K562 (cell line): ENCODE measurements at regions not wholly inside any gene's neighbourhood (a gene's known extent, or its start where the extent isn't known, plus 50 kb on each side); places are given as distances from the start of the nearest gene placed in this dataset.

Experiments used
- ATF4 ChIP-seq: fragments of 450-650 bp; formaldehyde crosslinking; IDR thresholded peaks from 2 replicates; pipeline ENCODE4 v1.4.0; 2022; ENCODE audit warnings: mild to moderate bottlenecking, moderate library complexity
- CEBPB ChIP-seq: fragments of 450-650 bp; IDR thresholded peaks from 2 replicates; pipeline ENCODE4 v1.6.1; 2016; ENCODE audit warnings: missing genetic modification characterization, missing compliant biosample characterization
- CTCF ChIP-seq, 3 experiments: IDR thresholded peaks in 2 of 3; conservative IDR thresholded peaks in 1 of 3; 2 replicates each; pipeline ENCODE4 v1.5.1; 2011 to 2012; ENCODE audit warnings: low read length in 3 of 3, mild to moderate bottlenecking in 3 of 3, control low read depth in 2 of 3, improper control_type of control experiment in 1 of 3, inconsistent platforms in 1 of 3, low read depth in 1 of 3, mixed read lengths in 1 of 3, moderate library complexity in 1 of 3; ENCODE audit not compliant: insufficient read depth in 2 of 3
- ELF4 ChIP-seq: fragments of 450-650 bp; formaldehyde crosslinking; IDR thresholded peaks from 2 replicates; pipeline ENCODE4 v1.4.0; 2022; ENCODE audit warnings: missing genetic modification characterization
- EZH2 ChIP-seq: IDR thresholded peaks from 2 replicates; pipeline ENCODE4 v1.6.1; 2012; ENCODE audit warnings: low read depth, mild to moderate bottlenecking, inconsistent platforms, low read length, borderline replicate concordance
- MYNN ChIP-seq, 2 experiments: sonication (generic); formaldehyde crosslinking in 1 of 2; IDR thresholded peaks; 2 replicates each; pipeline versions ENCODE4 v1.5.0 to v1.6.1; 2016 to 2020; ENCODE audit warnings: antibody characterized with exemption in 1 of 2, missing genetic modification reagents in 1 of 2
- RCOR1 ChIP-seq, 2 experiments: IDR thresholded peaks; 2 replicates each; pipeline ENCODE4 v1.6.1; 2012; ENCODE audit warnings: low read depth in 2 of 2, low read length in 2 of 2, borderline replicate concordance in 1 of 2, improper control_type of control experiment in 1 of 2
- REST ChIP-seq, 2 experiments: fragments of 450-650 bp; formaldehyde crosslinking in 1 of 2; IDR thresholded peaks; 2 replicates each; pipeline versions ENCODE4 v1.4.0 to v1.6.1; 2014 to 2020; ENCODE audit warnings: mild to moderate bottlenecking in 2 of 2, borderline replicate concordance in 1 of 2, low read depth in 1 of 2
- SREBF2 ChIP-seq: sonication (generic); formaldehyde crosslinking; IDR thresholded peaks from 2 replicates; pipeline ENCODE4 v1.4.0; 2020; ENCODE audit warnings: mild to moderate bottlenecking, missing genetic modification reagents
- ZBTB7A ChIP-seq: IDR thresholded peaks from 2 replicates; pipeline ENCODE4 v1.6.1; 2011; ENCODE audit warnings: low read depth, mild to moderate bottlenecking, low read length, moderate library complexity, borderline replicate concordance; ENCODE audit not compliant: control insufficient read depth
- ZMIZ1 ChIP-seq, 2 experiments: fragments of 150-350 bp in 1 of 2; IDR thresholded peaks; 2 replicates each; pipeline ENCODE4 v1.6.1; 2012 to 2016; ENCODE audit warnings: low read depth in 2 of 2, low read length in 2 of 2, mild to moderate bottlenecking in 1 of 2, moderate library complexity in 1 of 2
- ZNF589 ChIP-seq: fragments of 200-800 bp; sonication (Bioruptor generic); IDR thresholded peaks from 2 replicates; pipeline ENCODE4 v1.6.1; 2016; ENCODE audit warnings: low read depth, missing genetic modification characterization, missing compliant biosample characterization

- TF ChIP-seq CTCF (IDR thresholded peaks at IDR 0.05 in 2 of 3, conservative IDR thresholded peaks at IDR 0.05 in 1 of 3; ENCODE audit: insufficient read depth in 2 of 3, low read depth in 1 of 3, low read length in 3 of 3) (no peak), MYNN (IDR thresholded peaks at IDR 0.05) (no peak), MYNN (CRISPR knock-in tag; IDR thresholded peaks at IDR 0.05) (no peak), ZBTB7A (no peak), ELF4 (CRISPR knock-in tag) (no peak), ZNF589 (CRISPR knock-in tag) (no peak), SREBF2 (CRISPR knock-in tag) (no peak), ATF4 (CRISPR knock-in tag) (no peak), REST (IDR thresholded peaks at IDR 0.05; ENCODE audit: borderline replicate concordance) (no peak), REST (CRISPR knock-in tag; IDR thresholded peaks at IDR 0.05; ENCODE audit: low read depth) (no peak), CEBPB (tag) (no peak), RCOR1 (IDR thresholded peaks at IDR 0.05; ENCODE audit: borderline replicate concordance in 1 of 2, low read depth in 2 of 2, low read length in 2 of 2) (no peak), EZH2 (no peak), ZMIZ1 (IDR thresholded peaks at IDR 0.05; ENCODE audit: low read depth in 2 of 2, low read length in 2 of 2) (no peak)
These were observed 185.0 kb upstream of the TOPAZ1 start for GRCh38 chr3:44056446-44057240.
